ENCODE measurements at regions not wholly inside any gene's neighbourhood (a gene's known extent, or its start where the extent isn't known, plus 50 kb on each side); places are given as distances from the start of the nearest gene placed in this dataset.

DNA sequence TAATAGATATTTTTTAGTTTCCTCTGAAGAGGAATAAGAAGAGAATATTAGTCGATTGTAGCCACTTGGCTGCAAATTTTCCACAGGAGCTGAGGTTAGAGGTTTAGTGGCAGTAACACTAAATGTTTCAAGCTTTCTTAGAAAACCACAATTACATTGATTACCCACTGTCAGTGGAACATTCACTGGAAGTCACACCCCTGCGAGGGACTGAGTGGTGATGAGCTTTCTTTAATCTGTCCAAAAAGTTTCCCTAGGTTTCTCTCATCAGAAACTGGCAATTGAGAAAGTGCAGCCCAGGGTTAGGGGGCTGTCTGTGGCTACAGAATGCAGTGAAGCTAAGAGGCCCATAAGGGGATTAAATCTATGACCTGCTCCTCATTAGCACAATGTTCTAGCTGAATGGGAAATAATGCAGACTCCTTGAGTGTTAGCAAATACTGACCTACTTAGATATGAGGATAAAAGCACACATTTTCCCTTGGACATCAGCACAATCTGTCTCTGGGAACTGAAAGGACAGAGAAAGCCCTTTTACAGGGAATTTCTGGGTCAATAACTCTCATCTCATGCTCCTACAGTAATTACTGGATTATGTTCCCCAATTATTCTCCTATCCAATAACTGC lies 189.5 kb downstream of the FAM76B start (continued):
- no peak for TF ChIP-seq USF2 (IDR thresholded peaks at IDR 0.05; ENCODE audit: borderline replicate concordance, low read depth, low read length)

GRCh38 chr11:95595973-95596489 lies 193.6 kb downstream of the FAM76B start:
- Histone ChIP-seq H3K27ac (ENCODE audit: low read depth in 2 of 2, low read length in 1 of 2) (no peak overlapping the region), H3K9me3 (no peaks in the 10 kb centered on the region), H2AFZ (ENCODE audit: low read depth) (no peak overlapping the region), H3K4me1 (ENCODE audit: control insufficient read depth in 1 of 2, insufficient read depth in 2 of 2, low read depth in 1 of 2, low read length in 1 of 2) (no peaks in the 10 kb centered on the region; a peak in 1 of 4 replicates), H3K4me3 (ENCODE audit: low read depth in 2 of 2, low read length in 1 of 2) (no peak overlapping the region), H4K20me1 (ENCODE audit: insufficient read depth) (no peaks in the 10 kb centered on the region), H3K36me3 (replicated peaks in 1 of 2; ENCODE audit: control insufficient read depth in 1 of 2, insufficient read depth in 2 of 2, low read length in 1 of 2) (no peaks in the 10 kb centered on the region), H3F3A (replicated peaks; ENCODE audit: insufficient read depth) (no peaks in the 10 kb centered on the region), H3K9me2 (no peaks in the 10 kb centered on the region), H3K9ac (no peak overlapping the region), H3K79me2 (ENCODE audit: insufficient read depth) (no peaks in the 10 kb centered on the region), H3K4me2 (no peak overlapping the region), H3K27me3 (ENCODE audit: insufficient read depth) (no peaks in the 10 kb centered on the region)
- ChIA-PET CTCF (interaction anchor here (1.0 kb wide), 1 partner anchor 109 kb away, joined by 5 read pairs; no protein-coding TSS in a partner anchor), POLR2A (no interaction called here)
- TF ChIP-seq, protein P1, sequence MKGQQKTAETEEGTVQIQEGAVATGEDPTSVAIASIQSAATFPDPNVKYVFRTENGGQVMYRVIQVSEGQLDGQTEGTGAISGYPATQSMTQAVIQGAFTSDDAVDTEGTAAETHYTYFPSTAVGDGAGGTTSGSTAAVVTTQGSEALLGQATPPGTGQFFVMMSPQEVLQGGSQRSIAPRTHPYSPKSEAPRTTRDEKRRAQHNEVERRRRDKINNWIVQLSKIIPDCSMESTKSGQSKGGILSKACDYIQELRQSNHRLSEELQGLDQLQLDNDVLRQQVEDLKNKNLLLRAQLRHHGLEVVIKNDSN (IDR thresholded peaks at IDR 0.05; ENCODE audit: borderline replicate concordance, low read depth), result no peak
- TF ChIP-seq FOXJ3 (CRISPR knock-in tag; IDR thresholded peaks at IDR 0.05) (no peak), TAF1 (IDR thresholded peaks at IDR 0.05; ENCODE audit: borderline replicate concordance, low read depth, low read length) (no peak), TEAD4 (IDR thresholded peaks at IDR 0.05; ENCODE audit: borderline replicate concordance, insufficient read depth) (no peak), RFX5 (IDR thresholded peaks at IDR 0.05; ENCODE audit: low read length) (no peak), REST (IDR thresholded peaks at IDR 0.05; ENCODE audit: low read depth, low read length) (no peak), SMC3 (IDR thresholded peaks at IDR 0.05; ENCODE audit: low read depth, low read length) (no peak)
- TF ChIP-seq, protein P2, sequence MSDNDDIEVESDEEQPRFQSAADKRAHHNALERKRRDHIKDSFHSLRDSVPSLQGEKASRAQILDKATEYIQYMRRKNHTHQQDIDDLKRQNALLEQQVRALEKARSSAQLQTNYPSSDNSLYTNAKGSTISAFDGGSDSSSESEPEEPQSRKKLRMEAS (IDR thresholded peaks at IDR 0.05; ENCODE audit: low read depth), result no peak
- TF ChIP-seq, protein P3, sequence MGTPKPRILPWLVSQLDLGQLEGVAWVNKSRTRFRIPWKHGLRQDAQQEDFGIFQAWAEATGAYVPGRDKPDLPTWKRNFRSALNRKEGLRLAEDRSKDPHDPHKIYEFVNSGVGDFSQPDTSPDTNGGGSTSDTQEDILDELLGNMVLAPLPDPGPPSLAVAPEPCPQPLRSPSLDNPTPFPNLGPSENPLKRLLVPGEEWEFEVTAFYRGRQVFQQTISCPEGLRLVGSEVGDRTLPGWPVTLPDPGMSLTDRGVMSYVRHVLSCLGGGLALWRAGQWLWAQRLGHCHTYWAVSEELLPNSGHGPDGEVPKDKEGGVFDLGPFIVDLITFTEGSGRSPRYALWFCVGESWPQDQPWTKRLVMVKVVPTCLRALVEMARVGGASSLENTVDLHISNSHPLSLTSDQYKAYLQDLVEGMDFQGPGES (IDR thresholded peaks at IDR 0.05; ENCODE audit: low read depth, low read length), result no peak
- WGBS (ENCODE audit: low lambda C conversion rate), result 52% methylated on average over 2 of the region's 2 CpGs
- peak; percentile 3 for DNase-seq
